ENCODE measurements at regions not wholly inside any gene's neighbourhood (a gene's known extent, or its start where the extent isn't known, plus 50 kb on each side); places are given as distances from the start of the nearest gene placed in this dataset.

DNA sequence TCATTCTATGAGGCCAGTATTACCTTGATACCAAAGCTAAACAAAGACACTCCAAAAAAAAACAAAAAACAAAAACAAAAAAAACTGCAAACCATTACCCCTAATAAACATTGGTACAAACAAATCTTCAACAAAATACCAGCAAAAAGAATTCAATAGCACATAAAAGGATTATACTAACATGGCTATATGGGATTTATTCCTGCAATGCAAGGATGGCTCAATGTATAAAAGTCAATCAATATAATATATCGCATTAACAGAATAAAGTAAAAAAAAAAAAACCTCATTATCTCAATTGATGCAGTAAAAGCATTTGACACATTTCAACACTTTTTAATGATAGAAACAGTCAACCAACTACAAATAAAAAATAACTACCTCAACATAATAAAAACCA lies 233.3 kb upstream of the NFE2L3 start:
- H3K4me3 ChIP-seq (ENCODE audit: low read depth, low read length) = no peak overlapping the region
- TF ChIP-seq, protein P1, sequence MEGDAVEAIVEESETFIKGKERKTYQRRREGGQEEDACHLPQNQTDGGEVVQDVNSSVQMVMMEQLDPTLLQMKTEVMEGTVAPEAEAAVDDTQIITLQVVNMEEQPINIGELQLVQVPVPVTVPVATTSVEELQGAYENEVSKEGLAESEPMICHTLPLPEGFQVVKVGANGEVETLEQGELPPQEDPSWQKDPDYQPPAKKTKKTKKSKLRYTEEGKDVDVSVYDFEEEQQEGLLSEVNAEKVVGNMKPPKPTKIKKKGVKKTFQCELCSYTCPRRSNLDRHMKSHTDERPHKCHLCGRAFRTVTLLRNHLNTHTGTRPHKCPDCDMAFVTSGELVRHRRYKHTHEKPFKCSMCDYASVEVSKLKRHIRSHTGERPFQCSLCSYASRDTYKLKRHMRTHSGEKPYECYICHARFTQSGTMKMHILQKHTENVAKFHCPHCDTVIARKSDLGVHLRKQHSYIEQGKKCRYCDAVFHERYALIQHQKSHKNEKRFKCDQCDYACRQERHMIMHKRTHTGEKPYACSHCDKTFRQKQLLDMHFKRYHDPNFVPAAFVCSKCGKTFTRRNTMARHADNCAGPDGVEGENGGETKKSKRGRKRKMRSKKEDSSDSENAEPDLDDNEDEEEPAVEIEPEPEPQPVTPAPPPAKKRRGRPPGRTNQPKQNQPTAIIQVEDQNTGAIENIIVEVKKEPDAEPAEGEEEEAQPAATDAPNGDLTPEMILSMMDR (conservative IDR thresholded peaks at IDR 0.05; ENCODE audit: low read depth, low read length) = no peak
- DNase-seq (ENCODE audit: low read depth) = no peak

GRCh38 chr7:25922296-25922695 lies 229.7 kb upstream of the NFE2L3 start:
- TF ChIP-seq, protein P1 (conservative IDR thresholded peaks at IDR 0.05; ENCODE audit: low read depth, low read length) = no peak
- no peak overlapping the region for H3K4me3 ChIP-seq (ENCODE audit: low read depth, low read length)
- DNase-seq (ENCODE audit: low read depth) = no peak

GRCh38 chr7:25923741-25924460 lies 228.1 kb upstream of the NFE2L3 start:
- TF ChIP-seq, protein P1 (conservative IDR thresholded peaks at IDR 0.05; ENCODE audit: low read depth, low read length) = no peak

GRCh38 chr7:25926009-25926408 lies 226.0 kb upstream of the NFE2L3 start:
- TF ChIP-seq, protein P1 (conservative IDR thresholded peaks at IDR 0.05; ENCODE audit: low read depth, low read length) = no peak
- DNase-seq (ENCODE audit: low read depth) = peak; percentile 5
- no peak overlapping the region for H3K4me3 ChIP-seq (ENCODE audit: low read depth, low read length)

More at GRCh38 chr7:25923741-25924460, 228.1 kb upstream of the NFE2L3 start:
- DNase-seq (ENCODE audit: low read depth) = no peak
- no peak overlapping the region for H3K4me3 ChIP-seq (ENCODE audit: low read depth, low read length)

- no peak overlapping the region for H3K4me3 ChIP-seq (ENCODE audit: low read depth, low read length)
- DNase-seq (ENCODE audit: low read depth) = no peak
- TF ChIP-seq, protein P1 (conservative IDR thresholded peaks at IDR 0.05; ENCODE audit: low read depth, low read length) = no peak
These were observed 225.5 kb upstream of the NFE2L3 start for GRCh38 chr7:25926451-25926850.

DNA sequence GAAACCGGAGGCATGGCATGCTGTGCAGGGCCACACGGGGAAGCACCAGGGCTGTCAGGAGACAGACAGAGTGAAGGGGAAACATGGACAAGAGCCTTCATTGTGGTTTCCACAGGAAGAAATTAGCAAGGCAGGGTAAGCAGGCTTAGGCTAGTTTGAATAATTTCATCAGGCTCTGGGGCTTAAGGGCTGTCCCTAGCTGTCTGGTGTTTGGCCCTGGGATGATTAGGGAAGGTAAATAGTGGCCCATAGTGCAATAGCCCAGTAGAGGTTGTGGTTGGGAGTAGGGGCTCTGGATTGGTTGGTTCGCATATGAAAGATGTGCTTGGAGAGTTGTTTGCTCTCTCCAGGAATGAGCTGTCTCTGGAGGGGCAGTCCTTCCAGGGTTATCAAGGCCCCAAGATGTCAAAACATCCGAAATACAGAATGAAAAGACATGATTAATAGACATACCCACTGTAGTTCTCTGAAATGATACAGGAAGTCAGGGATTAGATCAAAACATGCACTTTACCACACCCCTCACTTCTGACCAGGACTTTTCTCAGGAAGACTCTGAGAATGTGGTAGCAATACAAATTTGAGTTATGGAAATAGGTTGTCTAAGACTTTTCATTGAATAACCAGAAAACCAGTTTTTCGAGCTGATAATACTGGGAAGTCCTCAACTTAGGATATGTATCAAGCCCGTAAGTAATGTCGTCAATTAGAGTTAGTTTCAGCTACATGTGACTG lies 224.9 kb upstream of the NFE2L3 start:
- TF ChIP-seq, protein P1 (conservative IDR thresholded peaks at IDR 0.05; ENCODE audit: low read depth, low read length) = no peak
- DNase-seq (ENCODE audit: low read depth) = no peak
- no peak overlapping the region for H3K4me3 ChIP-seq (ENCODE audit: low read depth, low read length)

Measured in choroid plexus epithelial cell (primary cell).